Tibial nerve (tissue), 4 donors: ENCODE measurements at regions not wholly inside any gene's neighbourhood (a gene's known extent, or its start where the extent isn't known, plus 50 kb on each side); places are given as distances from the start of the nearest gene placed in this dataset.

Experiments used
- DNase-seq, 2 donors: peaks; one replicate each; pipeline ENCODE4 v3.0.0-alpha.2; 2019; ENCODE audit warnings: low spot score in 2 of 2
- H3K27ac ChIP-seq, 4 donors: fragments of 200-600 bp; sonication (generic) in 3 of 4; one replicate each; pipeline ENCODE4 v1.5.1; 2017 to 2019; ENCODE audit warnings: mild to moderate bottlenecking in 1 of 4
- H3K27me3 ChIP-seq, 2 donors: fragments of 200-600 bp; sonication (generic) in 1 of 2; one replicate each; pipeline versions ENCODE4 v1.5.1 to v1.6.0; 2017 to 2019
- H3K36me3 ChIP-seq, 3 donors: fragments of 200-600 bp; sonication (generic); one replicate each; pipeline ENCODE4 v1.5.1; 2018 to 2019
- H3K4me1 ChIP-seq, 4 donors: fragments of 200-600 bp; sonication (generic) in 3 of 4; one replicate each; pipeline ENCODE4 v1.5.1; 2017 to 2019
- H3K4me3 ChIP-seq, 4 donors: fragments of 200-600 bp; sonication (generic) in 3 of 4; one replicate each; pipeline ENCODE4 v1.5.1; 2017 to 2019; ENCODE audit warnings: mild to moderate bottlenecking in 1 of 4, moderate library complexity in 1 of 4
- H3K9me3 ChIP-seq, 4 donors: fragments of 200-600 bp; sonication (generic) in 3 of 4; one replicate each; pipeline ENCODE4 v1.5.1; 2017 to 2019
- EP300 ChIP-seq, 2 donors: sonication (generic); formaldehyde crosslinking; IDR thresholded peaks; one replicate each; pipeline ENCODE4 v1.6.1; 2017; ENCODE audit warnings: antibody characterized with exemption in 2 of 2, mild to moderate bottlenecking in 1 of 2
- POLR2A ChIP-seq, 2 donors: fragments of 450-650 bp; IDR thresholded peaks; one replicate each; pipeline ENCODE4 v1.6.1; 2017; ENCODE audit warnings: antibody characterized with exemption in 2 of 2, mild to moderate bottlenecking in 2 of 2, moderate library complexity in 2 of 2
- WGBS, 2 donors: methylation state at CpG; one replicate each; pipeline ENCODE4 v1.1.5; 2018; 5-methylcytosine and 5-hydroxymethylcytosine counted together
- TF ChIP-seq, protein P1 (sequence below), 5 experiments: fragments of 200-600 bp in 3 of 5; fragments of 450-650 bp in 2 of 5; sonication (generic) in 3 of 5; IDR thresholded peaks; one replicate each; pipeline ENCODE4 v1.5.1; 2016 to 2019; ENCODE audit warnings: antibody characterized with exemption in 5 of 5, mild to moderate bottlenecking in 3 of 5, moderate library complexity in 2 of 5

DNA sequence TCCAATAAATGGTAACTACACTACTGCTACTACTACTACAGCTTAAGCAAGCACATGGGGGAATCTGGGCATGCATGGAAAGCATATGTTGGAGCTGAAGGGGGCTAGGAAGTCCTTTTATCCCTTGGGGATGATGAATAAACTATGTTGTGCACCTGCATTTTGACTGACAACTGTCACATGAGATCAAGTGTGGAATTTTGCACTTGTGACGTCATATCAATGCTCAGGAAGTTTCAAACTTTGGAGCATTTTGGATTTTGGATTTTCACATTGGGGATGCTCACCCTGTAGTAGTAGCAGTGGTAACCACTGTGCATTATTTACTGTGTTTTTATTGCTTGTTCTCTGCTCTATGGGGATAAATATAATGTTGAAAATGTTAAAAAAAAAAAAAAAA, 100.5 kb upstream of the SMAD1 start:
- no peak overlapping the region for H3K27ac ChIP-seq
- peaks cover 0 to 8% (median 0%) of the 10 kb centered on the region in 4 donors for H3K9me3 ChIP-seq
- 94 to 95% methylated on average over 1 of the region's 1 CpG for WGBS, 2 donors
- no peak overlapping the region for H3K4me3 ChIP-seq
- H3K36me3 ChIP-seq: no peaks in the 10 kb centered on the region
- TF ChIP-seq POLR2A (IDR thresholded peaks at IDR 0.05) (no peak), EP300 (IDR thresholded peaks at IDR 0.05) (no peak)
- TF ChIP-seq, protein P1, sequence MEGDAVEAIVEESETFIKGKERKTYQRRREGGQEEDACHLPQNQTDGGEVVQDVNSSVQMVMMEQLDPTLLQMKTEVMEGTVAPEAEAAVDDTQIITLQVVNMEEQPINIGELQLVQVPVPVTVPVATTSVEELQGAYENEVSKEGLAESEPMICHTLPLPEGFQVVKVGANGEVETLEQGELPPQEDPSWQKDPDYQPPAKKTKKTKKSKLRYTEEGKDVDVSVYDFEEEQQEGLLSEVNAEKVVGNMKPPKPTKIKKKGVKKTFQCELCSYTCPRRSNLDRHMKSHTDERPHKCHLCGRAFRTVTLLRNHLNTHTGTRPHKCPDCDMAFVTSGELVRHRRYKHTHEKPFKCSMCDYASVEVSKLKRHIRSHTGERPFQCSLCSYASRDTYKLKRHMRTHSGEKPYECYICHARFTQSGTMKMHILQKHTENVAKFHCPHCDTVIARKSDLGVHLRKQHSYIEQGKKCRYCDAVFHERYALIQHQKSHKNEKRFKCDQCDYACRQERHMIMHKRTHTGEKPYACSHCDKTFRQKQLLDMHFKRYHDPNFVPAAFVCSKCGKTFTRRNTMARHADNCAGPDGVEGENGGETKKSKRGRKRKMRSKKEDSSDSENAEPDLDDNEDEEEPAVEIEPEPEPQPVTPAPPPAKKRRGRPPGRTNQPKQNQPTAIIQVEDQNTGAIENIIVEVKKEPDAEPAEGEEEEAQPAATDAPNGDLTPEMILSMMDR (IDR thresholded peaks at IDR 0.05): no peak
- DNase-seq: no peak
- no peaks in the 10 kb centered on the region for H3K4me1 ChIP-seq
- no peaks in the 10 kb centered on the region for H3K27me3 ChIP-seq

DNA sequence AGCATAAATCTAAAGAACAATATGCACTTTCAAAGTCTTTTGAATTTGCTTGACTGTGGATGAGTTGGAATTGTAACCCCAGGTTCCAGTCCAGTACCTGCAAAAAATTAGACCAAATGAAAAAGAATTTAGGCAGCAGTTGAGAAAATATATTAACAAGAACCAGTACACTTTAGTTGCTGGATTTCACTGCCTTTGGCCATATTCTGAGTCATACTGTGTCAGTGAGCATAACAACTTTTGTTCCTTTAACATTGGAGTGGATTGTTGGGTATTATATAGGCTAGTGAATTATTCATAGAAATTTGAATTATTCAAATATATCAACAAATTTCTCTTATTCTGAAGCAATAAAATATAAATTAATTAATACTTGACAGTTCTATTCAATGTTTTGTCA, 101.5 kb upstream of the SMAD1 start:
- Histone ChIP-seq H3K27ac (no peak overlapping the region), H3K4me1 (no peaks in the 10 kb centered on the region), H3K4me3 (no peak overlapping the region), H3K27me3 (no peaks in the 10 kb centered on the region), H3K36me3 (no peaks in the 10 kb centered on the region), H3K9me3 (peaks cover 0 to 8% (median 0%) of the 10 kb centered on the region in 4 donors)
- no peak for DNase-seq
- no peak for TF ChIP-seq EP300 (IDR thresholded peaks at IDR 0.05)
- no peak for TF ChIP-seq POLR2A (IDR thresholded peaks at IDR 0.05)
- TF ChIP-seq, protein P1 (IDR thresholded peaks at IDR 0.05): no peak

DNA sequence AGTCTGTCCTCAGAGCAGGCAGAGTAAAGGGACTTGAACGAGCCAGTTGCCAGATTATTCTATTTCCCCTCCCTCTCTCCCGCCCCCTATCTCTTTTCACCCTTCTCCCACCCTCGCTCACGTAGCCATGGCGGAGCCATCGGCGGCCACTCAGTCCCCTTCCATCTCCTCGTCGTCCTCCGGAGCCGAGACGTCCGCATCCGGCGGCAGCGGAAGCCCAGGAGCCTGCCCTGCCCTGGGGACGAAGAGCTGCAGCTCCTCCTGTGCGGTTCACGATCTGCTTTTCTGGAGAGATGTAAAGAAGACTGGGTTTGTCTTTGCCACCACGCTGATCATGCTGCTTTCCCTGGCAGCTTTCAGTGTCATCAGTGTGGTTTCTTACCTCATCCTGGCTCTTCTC, 106.2 kb upstream of the SMAD1 start:
- TF ChIP-seq POLR2A (IDR thresholded peaks at IDR 0.05): no peak
- TF ChIP-seq, protein P1 (IDR thresholded peaks at IDR 0.05): no peak
- TF ChIP-seq EP300 (IDR thresholded peaks at IDR 0.05): no peak
- WGBS, 2 donors: 90 to 95% methylated on average over 20 of the region's 20 CpGs
- no peaks in the 10 kb centered on the region for H3K4me1 ChIP-seq

DNA sequence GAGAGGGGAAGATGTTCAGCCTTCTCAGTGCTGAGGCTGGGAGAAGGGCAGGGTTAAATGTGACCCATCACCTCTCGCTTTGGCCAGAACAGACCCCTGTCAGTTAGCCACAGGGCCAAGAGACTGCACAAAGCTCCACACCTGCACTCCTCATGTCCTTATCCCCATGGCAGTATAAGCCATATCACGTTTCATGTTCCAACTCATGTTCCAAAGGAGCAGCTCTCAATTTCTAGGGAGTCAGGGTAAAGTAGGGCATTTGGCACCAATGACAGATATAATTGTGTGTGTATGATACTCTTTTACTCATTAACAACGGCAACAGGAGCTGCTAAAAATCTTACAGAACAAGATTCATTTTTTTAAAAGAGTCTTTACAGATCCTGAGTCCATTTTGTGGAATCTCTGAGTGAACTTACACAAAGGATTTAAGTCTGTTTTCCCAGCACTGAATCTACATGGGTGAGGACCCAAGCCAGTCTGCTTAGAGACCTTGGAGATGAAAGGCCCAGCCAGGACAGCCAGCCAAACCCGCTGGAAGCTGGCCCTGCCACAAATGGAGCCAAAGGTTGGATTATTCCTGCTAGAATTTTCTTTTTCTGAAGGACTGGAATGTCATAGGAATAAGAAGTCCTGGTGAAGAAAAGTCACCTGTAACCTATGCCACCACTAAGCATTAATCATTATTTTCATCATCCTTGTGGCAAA, 129.1 kb upstream of the SMAD1 start:
- no peak overlapping the region for H3K27ac ChIP-seq
- no peak for DNase-seq
- H3K36me3 ChIP-seq: no peaks in the 10 kb centered on the region
- TF ChIP-seq POLR2A (IDR thresholded peaks at IDR 0.05) (no peak), EP300 (IDR thresholded peaks at IDR 0.05) (no peak)
- TF ChIP-seq, protein P1 (IDR thresholded peaks at IDR 0.05): no peak
- no peaks in the 10 kb centered on the region for H3K27me3 ChIP-seq
- no peaks in the 10 kb centered on the region for H3K9me3 ChIP-seq
- peaks cover 0 to under 1% (median 0%) of the 10 kb centered on the region in 4 donors for H3K4me1 ChIP-seq
- no peak overlapping the region for H3K4me3 ChIP-seq
- 72 to 73% methylated on average over 4 of the region's 4 CpGs for WGBS, 2 donors

More for the DNA sequence above, 106.2 kb upstream of the SMAD1 start:
- Histone ChIP-seq H3K27ac (no peak overlapping the region), H3K27me3 (no peaks in the 10 kb centered on the region), H3K4me3 (no peak overlapping the region), H3K9me3 (no peaks in the 10 kb centered on the region), H3K36me3 (no peaks in the 10 kb centered on the region)
- no peak for DNase-seq

DNA sequence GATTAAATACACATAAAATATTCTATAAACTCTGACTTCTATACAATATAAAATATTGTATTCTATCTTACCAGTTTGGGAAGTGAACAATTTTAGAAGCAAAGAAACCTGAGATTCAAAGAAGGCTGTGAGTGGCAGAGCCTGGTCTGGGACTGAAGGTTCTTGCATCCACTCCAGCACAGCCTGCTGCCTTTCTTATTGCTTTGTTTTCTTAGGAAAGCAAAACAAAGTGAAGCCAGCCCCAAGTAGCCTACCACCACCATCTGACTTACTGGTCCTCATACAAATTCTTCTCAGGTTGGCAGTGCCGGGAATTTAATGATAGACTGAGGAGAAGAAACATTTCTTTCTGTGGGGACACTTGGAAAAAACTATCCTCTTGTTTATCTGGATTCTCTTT, 129.7 kb upstream of the SMAD1 start:
- TF ChIP-seq POLR2A (IDR thresholded peaks at IDR 0.05): no peak
- no peak for TF ChIP-seq EP300 (IDR thresholded peaks at IDR 0.05)
- TF ChIP-seq, protein P1 (IDR thresholded peaks at IDR 0.05): no peak
- no peak for DNase-seq
- Histone ChIP-seq H3K36me3 (no peaks in the 10 kb centered on the region), H3K4me3 (no peak overlapping the region), H3K9me3 (no peaks in the 10 kb centered on the region), H3K4me1 (peaks cover 0 to 7% (median 0%) of the 10 kb centered on the region in 4 donors), H3K27ac (no peak overlapping the region), H3K27me3 (no peaks in the 10 kb centered on the region)
- WGBS, 2 donors: 84 to 93% methylated on average over 1 of the region's 1 CpG
